ENCODE measurements at regions not wholly inside any gene's neighbourhood (a gene's known extent, or its start where the extent isn't known, plus 50 kb on each side); places are given as distances from the start of the nearest gene placed in this dataset.

GRCh38 chr13:84994582-84994981, 804.6 kb downstream of the SLITRK6 start:
- TF ChIP-seq CTCF (IDR thresholded peaks at IDR 0.05) (no peak), EZH2 (IDR thresholded peaks at IDR 0.05; ENCODE audit: borderline replicate concordance, insufficient read depth, low read depth, low read length, poor library complexity, severe bottlenecking) (no peak)

All from B cell (primary cell).